ENCODE measurements at regions not wholly inside any gene's neighbourhood (a gene's known extent, or its start where the extent isn't known, plus 50 kb on each side); places are given as distances from the start of the nearest gene placed in this dataset.

DNA sequence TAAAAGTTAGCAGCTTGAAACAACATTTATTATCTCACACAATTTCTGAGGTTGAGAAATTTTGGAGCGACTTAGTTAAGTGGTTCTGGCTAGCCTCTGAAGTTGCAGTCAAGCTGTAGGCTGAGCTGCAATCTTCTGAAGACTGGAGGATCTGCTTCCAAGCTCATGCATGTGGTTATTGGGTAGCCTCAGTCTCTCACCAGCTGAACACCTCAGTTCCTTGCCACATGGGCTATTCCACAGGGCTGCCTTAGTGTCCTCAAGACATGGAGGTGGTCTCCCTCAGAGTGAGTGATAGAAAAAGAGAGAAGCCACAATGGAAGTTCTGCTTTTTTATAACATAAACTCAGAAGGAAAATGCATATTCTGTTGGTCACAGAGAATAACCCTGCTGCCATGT is 92.0 kb upstream of the CAMK1G start:
- Mint-ChIP-seq H3K36me3 (ENCODE audit: low read depth) (peaks cover 1% of the 10 kb centered on the region), H3K27ac (ENCODE audit: unreplicated experiment) (no peak overlapping the region), H3K4me1 (ENCODE audit: low read depth) (no peaks in the 10 kb centered on the region), H3K27me3 (ENCODE audit: low read depth) (peaks cover 18% of the 10 kb centered on the region), H3K4me3 (ENCODE audit: unreplicated experiment) (no peak overlapping the region), H3K9me3 (ENCODE audit: low read depth) (peaks cover 10% of the 10 kb centered on the region)
- TF ChIP-seq, protein P1, sequence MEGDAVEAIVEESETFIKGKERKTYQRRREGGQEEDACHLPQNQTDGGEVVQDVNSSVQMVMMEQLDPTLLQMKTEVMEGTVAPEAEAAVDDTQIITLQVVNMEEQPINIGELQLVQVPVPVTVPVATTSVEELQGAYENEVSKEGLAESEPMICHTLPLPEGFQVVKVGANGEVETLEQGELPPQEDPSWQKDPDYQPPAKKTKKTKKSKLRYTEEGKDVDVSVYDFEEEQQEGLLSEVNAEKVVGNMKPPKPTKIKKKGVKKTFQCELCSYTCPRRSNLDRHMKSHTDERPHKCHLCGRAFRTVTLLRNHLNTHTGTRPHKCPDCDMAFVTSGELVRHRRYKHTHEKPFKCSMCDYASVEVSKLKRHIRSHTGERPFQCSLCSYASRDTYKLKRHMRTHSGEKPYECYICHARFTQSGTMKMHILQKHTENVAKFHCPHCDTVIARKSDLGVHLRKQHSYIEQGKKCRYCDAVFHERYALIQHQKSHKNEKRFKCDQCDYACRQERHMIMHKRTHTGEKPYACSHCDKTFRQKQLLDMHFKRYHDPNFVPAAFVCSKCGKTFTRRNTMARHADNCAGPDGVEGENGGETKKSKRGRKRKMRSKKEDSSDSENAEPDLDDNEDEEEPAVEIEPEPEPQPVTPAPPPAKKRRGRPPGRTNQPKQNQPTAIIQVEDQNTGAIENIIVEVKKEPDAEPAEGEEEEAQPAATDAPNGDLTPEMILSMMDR (IDR thresholded peaks at IDR 0.05) = no peak
- no peak for DNase-seq (ENCODE audit: low spot score)

DNA sequence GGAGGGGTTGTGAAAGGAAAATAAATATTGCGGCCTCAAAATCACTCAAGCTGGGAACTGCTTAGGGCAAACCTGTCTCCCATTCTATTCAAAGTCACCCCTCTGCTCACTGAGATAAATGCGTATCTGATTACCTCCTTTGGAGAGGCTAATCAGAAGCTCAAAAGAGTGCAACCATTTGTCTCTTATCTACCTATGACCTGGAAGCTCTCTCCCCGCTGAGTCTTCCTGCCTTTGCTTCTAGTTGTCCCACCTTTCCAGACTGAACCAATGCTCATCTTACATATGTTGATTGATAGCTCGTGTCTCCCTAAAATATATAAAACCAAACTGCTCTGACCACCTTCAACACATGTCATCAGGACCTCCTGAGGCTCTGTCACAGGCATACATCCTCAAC is 91.6 kb upstream of the CAMK1G start:
- Mint-ChIP-seq H3K27ac (ENCODE audit: unreplicated experiment) (no peak overlapping the region), H3K4me3 (ENCODE audit: unreplicated experiment) (no peak overlapping the region), H3K36me3 (ENCODE audit: low read depth) (peaks cover 1% of the 10 kb centered on the region), H3K9me3 (ENCODE audit: low read depth) (peaks cover 10% of the 10 kb centered on the region), H3K27me3 (ENCODE audit: low read depth) (peaks cover 18% of the 10 kb centered on the region), H3K4me1 (ENCODE audit: low read depth) (no peaks in the 10 kb centered on the region)
- no peak for DNase-seq (ENCODE audit: low spot score)
- TF ChIP-seq, protein P1 (IDR thresholded peaks at IDR 0.05) = no peak

DNA sequence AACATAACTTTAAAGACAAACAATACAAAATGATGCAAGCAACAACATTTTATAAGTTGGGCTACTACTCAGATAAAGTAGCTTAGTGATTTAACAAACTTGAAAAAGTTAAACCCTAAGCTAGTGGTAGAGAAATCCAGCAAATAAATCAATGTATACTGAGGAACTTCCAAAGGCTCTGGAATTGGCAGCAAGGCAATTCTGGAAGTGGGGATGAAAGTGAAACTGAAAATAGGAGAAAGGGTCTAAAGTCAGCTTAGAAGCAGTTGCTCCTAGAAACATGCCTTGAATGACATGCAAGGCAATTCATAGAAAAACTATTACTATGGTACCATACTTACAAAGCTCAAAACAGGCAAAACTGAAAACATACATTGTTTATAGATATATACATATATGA is 90.0 kb upstream of the CAMK1G start:
- TF ChIP-seq, protein P1 (IDR thresholded peaks at IDR 0.05) = no peak
- H3K4me3 Mint-ChIP-seq (ENCODE audit: unreplicated experiment) = no peak overlapping the region
- DNase-seq (ENCODE audit: low spot score) = no peak
- no peaks in the 10 kb centered on the region for H3K4me1 Mint-ChIP-seq (ENCODE audit: low read depth)
- peaks cover 17% of the 10 kb centered on the region for H3K27me3 Mint-ChIP-seq (ENCODE audit: low read depth)
- no peak overlapping the region for H3K27ac Mint-ChIP-seq (ENCODE audit: unreplicated experiment)
- H3K9me3 Mint-ChIP-seq (ENCODE audit: low read depth) = peaks cover 16% of the 10 kb centered on the region
- H3K36me3 Mint-ChIP-seq (ENCODE audit: low read depth) = peaks cover 1% of the 10 kb centered on the region

DNA sequence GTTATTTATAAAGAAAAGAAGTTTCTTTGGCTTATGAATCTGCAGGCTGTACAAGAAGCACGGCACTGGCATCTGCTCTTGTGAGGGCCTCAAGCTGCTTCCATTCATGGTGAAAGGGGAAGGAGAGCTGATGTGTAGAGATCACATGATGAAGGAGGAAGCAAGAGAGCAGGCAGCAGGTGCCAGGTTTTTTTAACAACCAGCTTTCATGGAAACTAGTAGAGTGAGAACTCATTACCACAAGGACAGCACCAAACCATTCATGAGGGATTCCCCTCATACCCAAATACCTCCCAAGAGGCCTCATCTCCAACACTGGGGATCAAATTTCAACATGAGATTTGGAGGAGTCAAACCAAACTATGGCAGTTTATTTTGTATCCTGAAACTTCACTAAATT is 85.8 kb upstream of the CAMK1G start:
- Mint-ChIP-seq H3K4me3 (ENCODE audit: unreplicated experiment) (no peak overlapping the region), H3K27ac (ENCODE audit: unreplicated experiment) (no peak overlapping the region), H3K36me3 (ENCODE audit: low read depth) (peaks cover 1% of the 10 kb centered on the region), H3K9me3 (ENCODE audit: low read depth) (peaks cover 38% of the 10 kb centered on the region), H3K27me3 (ENCODE audit: low read depth) (peaks cover 6% of the 10 kb centered on the region), H3K4me1 (ENCODE audit: low read depth) (no peaks in the 10 kb centered on the region)
- DNase-seq (ENCODE audit: low spot score) = no peak
- TF ChIP-seq, protein P1 (IDR thresholded peaks at IDR 0.05) = no peak

DNA sequence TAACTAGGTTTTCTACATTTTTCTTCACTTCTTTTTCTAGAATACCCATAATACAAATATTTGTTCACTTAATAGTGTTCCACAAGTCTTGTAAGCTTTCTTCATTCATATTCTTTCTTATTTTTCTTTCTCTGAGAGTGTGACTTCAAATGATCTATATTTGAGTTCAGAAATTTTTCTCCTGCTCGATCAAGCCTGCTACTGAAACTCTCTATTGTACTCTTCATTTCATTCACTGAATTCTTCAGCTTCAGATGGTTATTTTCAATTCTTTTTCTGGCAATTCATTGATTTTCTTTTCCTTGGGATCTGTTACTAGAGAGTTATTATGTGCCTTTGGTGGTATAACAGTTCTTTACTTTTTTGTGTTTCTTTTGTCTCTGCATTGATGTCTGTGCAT is 82.5 kb upstream of the CAMK1G start:
- no peaks in the 10 kb centered on the region for H3K4me1 Mint-ChIP-seq (ENCODE audit: low read depth)
- H3K27me3 Mint-ChIP-seq (ENCODE audit: low read depth) = peaks cover 1% of the 10 kb centered on the region
- peaks cover 27% of the 10 kb centered on the region for H3K9me3 Mint-ChIP-seq (ENCODE audit: low read depth)
- no peaks in the 10 kb centered on the region for H3K36me3 Mint-ChIP-seq (ENCODE audit: low read depth)
- no peak overlapping the region for H3K27ac Mint-ChIP-seq (ENCODE audit: unreplicated experiment)
- H3K4me3 Mint-ChIP-seq (ENCODE audit: unreplicated experiment) = no peak overlapping the region
- DNase-seq (ENCODE audit: low spot score) = no peak
- TF ChIP-seq, protein P1 (IDR thresholded peaks at IDR 0.05) = no peak
